SKM-1 treated with dmso at 0.1 percent for 144 hours (cell line): ENCODE measurements at regions not wholly inside any gene's neighbourhood (a gene's known extent, or its start where the extent isn't known, plus 50 kb on each side); places are given as distances from the start of the nearest gene placed in this dataset.

Source experiments
- DNase-seq: peaks from one replicate; lab custom pipeline; 2025; ENCODE audit not compliant: unreplicated experiment; lab: John Stamatoyannopoulos, UW

DNA sequence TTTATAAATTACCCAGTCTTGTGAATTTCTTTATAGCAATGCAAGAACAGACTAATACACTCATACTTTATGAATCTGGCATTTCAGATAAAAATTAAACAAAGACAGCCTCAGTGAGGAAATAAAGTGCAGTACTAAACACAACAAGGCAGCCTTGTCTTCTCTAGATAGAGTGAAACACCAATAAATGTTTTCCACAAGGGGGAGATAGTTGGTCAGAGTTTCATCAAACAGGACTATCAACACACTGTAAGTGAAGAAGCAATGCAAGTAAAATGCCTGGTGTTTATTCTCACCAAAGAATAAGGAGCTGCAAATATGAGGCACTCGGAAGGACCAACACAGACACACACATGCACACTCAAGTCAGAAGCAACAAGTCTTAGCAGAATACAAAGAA lies 62.8 kb downstream of the FAM9B start:
- peak; percentile 12 for DNase-seq

DNA sequence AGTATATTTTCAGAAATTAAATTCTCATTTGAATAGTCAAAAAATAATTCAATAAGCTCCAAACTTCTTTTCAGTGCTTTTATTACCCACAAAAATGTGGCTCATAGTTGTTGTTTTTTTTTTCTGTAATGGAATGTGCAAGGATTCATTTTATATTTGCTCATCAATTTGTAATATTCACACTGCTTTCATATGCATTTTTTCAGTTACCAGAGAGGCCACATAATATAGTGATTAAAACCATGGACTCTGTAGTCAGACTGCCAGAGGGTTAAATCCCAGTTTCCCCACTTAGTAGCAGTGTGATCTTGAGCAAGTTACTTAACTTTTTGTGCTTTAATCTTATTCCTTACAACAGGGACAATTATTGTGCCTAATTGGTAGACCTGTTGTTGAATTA lies 64.5 kb downstream of the FAM9B start:
- no peak for DNase-seq

DNA sequence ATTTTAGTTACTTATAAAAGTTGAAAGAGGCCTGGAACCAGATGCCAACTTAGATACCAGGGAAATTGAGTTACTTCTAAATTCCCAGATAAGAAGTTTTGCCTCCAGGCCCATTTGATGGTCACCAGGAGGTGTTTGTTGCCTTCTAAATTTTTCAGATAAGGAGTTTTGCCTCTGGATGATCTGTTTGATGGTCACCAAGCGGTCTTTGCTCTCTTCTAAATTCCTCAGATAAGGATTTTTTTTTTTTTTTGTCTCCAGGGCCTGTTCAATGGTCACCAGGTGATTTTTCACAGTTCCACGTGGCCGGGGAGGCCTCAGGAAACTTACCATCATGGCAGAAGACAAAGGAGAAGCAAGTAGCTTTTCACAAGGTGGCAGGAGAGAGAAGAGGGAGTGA lies 66.5 kb downstream of the FAM9B start:
- no peak for DNase-seq

DNA sequence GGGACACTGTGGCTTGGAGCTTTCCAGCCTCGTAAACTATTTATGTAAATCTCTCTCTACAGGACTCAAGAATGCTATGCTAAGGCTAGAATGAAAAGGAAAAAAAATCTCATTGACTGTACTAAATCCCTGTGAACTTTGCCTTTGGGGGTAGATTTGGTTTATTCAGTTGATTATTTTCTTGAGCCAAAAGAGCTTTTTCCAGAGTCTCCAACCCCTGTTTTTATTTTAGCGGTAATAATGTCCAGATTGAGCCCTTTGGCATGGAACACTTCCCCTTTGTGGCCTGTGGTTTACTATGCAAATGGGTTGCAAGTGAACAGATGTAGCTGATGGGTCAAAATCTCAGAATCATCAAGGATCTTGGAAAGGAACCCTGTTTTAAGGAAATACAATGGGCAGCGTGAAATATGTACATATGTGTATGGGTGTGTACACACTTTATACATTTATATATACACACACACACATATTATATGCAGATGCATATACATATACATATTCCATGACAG lies 72.9 kb downstream of the FAM9B start:
- DNase-seq = no peak

DNA sequence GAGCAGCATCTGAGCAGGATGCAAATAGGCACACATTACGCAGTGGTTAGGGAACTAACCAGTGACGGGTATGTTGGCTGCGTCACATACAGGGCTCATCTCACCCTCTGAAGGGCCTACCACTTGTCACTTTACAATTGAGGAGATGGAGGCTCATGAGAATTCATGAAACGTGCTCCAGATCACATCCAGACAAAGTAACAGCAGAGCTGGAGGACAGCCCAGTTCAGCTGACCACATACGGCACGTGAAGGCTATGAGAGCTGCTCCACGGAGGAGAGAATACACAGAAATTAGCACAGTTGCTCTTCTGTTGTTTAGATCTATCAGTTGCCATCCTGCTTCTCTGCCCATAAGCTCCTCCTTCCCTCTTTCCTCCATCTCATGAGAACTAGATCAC lies 78.4 kb downstream of the FAM9B start:
- no peak for DNase-seq

DNA sequence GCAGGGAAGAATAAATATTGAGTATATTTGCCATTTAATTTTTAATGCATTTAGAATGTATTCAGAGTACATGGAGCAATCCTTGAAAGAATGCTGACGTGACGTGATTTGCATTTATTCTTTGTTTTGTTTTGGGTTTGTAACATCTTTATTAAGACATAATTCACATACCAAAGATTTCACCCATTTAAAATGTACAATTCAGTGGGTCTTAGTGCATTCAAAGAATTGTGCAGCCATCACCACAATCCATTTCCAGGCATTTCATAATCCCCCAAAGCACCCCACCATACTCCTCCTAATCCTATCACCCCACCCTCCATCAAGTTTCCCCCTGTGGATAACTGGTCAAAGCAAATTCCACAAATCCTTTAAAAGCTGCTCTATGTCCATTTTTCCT lies 87.4 kb downstream of the FAM9B start:
- DNase-seq = no peak

DNA sequence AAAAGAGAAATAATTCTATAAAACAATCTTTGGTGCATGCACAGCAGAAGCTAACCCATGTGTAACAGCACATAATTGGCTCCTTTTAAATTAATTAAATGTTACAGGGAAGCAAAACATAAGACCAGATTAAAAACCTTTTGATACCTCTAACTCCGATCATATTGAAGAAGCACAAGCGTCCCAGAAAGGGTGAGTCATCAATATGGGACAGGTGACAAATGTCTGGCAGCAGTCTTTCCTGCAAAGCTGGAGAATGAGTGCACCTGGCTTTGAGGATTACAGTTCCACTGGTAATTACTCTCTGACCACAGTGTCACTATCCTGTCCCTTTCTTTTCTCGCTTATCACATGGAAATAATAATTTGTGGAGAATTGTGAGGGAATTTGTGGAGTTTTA lies 94.6 kb downstream of the FAM9B start:
- DNase-seq = no peak

DNA sequence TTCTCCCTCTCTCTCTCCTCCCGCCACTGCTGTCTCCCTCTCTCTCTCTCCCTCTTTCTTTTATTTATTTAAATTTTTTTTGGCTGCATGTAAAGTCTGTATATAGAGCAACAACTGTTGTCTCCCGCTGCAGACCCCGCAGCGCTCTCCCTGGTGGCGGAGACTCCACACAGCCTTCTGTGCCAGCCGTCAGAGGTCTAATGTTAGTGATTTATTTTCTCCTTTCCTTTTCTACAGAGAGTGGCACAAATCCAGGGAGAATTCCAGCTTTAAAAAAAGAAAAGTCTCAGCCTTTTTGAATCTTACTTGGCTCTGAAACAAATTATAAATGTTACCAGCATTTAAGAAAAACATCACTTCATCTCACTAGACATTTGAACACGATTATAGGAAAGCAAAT lies 106.2 kb downstream of the FAM9B start:
- no peak for DNase-seq

DNA sequence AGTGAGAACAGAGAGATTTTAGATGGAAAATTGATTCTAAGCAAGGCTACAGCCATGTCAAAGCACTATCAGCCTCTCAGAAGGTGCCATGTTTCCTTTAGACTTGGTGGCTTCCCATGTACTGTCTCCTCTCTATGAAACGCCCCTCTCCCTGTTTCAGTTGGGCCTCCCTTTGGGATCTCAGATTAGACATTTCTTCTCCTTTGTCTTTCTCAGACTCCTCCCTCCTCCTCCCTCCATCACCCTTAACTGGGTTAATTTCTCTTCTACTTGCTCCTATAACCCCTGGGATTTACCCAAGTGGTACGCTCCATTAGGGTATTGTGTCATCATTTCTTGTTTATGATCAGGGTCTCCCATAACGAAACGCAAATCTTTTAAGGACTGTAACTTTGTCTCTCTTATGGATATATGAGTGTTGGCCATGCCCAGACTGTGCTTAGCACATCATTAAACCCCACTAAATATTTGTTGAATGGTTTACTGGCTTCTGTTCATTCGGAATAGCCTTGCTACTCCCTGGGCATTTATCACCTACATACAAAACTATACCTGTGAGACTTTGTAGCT lies 106.8 kb downstream of the FAM9B start:
- DNase-seq = no peak

DNA sequence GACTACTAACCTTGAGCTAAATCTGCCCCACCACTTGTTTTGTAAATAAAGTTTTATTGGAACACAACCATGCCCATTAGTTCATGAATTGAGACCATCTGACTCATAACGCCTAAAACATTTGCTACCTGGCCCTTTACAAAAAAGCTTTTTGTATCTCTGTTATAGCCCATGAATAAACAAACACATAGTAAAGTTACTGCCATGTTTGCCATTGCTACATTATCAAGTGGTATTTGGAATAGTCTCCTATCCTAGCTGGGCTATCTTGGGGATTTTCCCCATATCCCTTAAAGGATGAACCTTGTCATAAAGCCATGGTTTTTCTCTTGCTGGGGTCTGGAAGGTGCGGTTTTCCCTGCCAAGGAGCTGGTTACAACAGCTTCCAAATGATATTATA lies 112.3 kb downstream of the FAM9B start:
- no peak for DNase-seq

DNA sequence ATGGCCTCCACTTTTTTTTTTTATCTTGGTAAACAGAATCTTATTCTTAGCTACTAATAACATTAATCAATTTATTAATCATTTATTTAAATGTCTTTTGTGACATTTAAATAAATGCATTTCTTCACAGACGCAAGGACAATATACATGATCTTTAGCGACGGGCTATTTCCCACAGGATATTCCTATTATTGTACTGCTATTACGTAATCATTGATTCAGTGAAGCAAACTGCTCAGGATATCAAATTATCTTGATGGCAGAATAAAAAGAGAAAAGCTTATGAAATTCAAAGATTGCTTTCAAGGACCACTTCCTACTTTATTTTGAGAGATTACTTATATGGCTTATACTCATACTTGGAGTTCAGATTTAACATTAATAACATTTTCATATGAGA lies 114.1 kb downstream of the FAM9B start:
- DNase-seq = no peak

DNA sequence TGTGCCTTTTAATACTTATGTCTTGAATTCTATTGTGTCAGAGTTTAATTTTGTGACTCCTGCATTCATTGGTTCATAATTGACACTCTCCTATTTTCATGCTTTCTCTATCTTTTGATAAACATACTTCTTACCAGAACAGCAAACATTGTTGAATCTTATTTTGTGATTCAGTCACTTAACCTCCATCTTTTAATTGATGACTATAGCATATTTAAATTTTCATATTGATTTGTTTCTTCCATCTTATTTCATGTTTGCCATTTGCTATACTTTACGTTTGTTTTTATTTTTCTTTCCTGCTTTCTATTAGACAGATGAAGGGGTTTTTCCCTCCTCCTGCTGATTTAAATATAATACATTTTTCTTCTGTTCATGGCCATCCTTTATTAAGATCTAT lies 115.5 kb upstream of the FAM9A start:
- no peak for DNase-seq

DNA sequence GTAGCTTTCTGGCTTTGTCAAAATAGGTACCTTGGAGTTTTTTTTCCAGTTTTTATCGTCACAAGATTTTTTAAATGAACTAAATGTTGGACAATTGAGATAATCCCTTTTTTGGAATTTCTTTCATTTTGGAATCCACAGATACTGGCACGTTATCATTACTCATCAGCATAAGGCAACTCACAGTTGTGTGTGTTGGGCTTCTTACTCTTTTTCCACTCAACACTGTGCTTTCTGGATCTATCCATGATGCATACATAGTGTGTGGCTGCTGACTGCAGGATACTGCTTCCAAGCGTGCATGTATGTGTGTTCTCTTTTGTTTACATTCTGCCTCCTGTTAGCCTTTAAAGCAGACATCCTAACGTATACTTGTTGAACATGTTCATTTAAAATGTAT lies 113.5 kb upstream of the FAM9A start:
- no peak for DNase-seq

DNA sequence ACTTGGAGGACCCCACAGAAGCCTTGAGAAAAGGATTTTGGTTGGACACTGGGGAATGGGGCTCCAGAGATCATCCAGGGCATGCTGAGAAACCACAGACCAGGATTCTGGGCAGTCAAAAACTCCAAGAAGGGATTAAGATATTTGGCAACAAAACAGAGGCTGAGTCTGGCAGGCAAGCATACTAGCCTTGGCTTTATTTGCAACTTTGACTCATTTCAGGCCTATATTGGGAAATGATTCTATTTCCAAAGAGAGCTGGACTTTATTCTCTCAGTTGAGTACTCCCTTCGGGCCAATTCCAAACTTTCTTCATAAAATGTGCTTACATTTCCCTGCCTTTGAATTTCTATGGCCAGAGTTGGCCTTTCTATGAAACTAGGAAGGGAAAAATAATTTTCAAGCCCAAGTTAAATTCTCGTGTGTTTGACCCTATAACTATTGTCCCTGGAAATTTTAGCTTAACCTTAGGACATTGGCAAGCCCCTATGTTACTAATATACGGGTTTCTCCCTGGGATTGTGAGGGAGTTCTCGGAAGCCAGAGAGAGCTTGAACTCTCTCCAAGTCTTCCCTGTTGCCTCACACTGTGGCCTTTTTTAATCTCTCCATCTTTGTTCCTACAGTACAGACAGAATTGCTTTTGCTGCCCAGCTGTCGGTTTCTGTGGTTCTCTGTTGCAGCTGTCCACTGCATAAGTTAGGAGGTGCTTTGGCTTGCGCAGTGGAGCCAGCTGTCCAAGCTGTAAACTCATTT lies 112.6 kb upstream of the FAM9A start:
- DNase-seq = no peak

DNA sequence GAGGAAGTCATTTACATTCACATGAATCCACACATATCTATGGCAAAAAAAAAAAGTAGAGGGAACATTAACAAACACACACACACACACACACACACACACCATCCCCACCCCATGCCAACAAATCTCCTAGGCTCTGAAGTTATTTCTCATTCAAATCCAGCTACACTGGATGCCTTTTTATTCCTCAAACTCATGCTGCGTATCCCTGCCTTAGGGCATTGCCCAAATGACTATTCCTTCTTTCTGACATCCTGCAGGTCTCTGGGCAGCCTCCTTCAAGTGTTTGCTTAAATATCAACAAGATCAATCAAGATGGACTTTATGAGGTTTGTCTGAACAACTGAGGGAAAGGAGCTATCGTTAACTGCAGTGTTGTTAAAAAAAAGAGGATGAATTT lies 106.5 kb upstream of the FAM9A start:
- DNase-seq = no peak

DNA sequence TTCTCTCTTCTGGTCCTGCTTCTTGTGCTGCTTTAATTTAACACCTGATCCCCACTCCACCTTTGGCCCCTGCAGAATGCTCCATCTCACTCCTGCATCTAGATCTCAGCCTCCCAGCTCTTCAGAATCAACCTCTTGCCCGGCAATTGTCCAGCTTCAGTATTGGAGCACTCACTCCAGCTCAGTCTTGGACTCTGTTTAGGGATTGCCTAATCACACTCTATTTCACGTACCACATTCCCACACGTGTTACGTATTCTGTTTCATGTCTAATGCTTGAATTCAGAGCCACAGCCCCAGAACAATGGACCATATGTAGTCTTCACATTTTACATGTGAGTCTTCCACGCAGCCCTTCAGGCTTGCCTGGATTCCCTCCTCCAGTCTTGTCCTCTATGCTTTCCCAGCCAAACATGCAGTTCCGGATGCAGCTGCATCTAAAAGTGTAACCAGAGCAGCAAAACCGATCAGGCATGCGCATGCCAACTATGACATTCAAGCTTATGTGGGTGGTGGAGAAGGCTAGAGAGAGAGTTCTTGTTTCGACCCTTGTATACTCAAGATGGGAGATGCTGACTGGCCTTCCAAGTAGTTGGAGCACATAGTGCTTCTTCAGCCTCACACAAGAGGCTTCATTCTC lies 105.2 kb upstream of the FAM9A start:
- no peak for DNase-seq

DNA sequence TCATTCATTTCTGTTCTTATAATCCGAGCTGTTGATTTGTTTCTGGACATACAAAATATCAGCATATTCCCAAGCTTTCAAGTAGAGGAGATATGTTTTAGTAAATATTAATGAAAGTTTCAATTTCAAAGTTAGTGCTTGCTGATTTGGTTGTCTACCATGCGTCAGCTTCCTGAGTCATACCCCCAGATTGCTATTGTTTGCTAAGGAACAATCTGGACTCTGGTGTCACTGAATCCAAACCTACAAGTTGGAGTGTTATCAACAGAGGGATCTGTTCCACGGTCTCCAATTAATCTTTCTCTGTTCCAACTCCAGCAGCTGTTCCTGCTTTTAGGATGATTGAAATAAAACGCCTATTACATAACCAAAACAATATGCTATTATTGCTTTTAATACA lies 96.1 kb upstream of the FAM9A start:
- DNase-seq = no peak

DNA sequence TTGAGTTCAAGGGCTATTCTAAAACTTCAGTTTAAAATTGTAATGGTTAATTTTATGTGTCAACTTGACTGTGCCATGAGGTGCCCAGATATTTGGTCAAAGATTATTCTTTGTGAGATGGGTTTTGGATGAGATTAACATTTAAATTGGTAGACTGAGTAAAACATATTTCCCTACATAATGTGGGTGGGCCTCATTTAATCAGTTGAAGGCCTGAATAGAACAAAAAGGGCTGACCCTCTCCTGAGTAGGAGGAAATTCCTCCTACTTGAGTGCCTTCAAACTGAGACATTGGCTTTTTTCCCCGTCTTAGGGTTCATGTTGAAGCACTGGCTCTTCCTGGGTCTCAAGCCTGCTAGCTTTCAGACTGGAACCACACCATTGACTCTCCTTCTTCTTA lies 89.6 kb upstream of the FAM9A start:
- DNase-seq = no peak

DNA sequence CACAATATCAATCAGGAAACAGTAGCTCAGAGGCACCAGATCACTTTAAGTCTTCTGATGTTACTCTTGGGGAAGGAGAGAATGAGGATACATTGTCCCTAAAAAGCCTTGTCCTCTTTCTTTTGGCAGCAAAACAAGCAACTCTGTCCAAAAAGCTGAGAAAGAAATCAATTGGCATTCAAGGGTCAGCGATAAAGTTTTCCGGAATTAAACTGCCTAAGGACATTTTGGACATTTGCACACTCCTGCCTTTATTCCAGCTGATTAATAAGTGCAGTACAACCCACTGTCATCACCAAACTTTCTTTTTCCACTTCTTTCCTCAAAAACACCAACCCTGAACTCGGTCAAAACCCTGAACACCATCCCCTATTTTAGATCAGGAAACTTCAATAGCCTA lies 85.8 kb upstream of the FAM9A start:
- no peak for DNase-seq

DNA sequence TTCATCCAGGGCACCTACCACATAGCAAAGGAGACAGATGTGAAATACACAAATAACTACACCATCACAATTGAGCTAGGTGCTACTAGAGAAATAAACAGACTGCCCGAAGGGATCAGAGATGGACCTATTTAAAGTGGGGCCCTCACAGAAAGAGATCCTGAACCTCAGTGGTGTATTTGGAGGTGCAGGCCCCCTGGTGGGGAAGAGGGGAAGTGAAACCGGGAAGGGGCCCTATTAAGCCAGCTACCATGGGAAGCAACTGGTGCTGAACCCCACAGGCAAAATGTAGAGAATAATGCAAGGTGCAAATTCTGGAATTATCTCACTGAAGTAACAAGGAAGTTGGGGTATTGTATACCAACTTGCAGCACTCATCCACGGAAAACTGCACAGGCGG lies 78.6 kb upstream of the FAM9A start:
- no peak for DNase-seq

DNA sequence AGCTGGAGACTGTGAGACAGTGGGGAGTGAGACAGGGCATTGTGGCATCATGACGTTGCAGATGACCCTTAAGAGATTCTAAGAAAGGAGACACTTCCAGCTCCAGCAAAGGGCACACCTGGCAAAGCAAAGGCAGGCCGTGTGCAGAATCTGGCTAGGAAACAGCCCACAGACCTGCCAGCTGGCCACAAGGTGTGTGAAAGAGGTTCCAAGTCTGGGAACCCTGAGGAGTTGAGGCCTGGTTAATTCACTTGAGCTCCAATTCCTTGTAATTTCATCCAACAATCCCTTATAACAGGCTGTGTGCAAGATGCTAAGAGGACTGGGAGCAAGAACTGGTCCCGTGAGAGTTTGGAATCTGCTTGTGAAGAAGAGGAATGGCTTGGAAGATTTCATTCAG lies 72.8 kb upstream of the FAM9A start:
- no peak for DNase-seq

DNA sequence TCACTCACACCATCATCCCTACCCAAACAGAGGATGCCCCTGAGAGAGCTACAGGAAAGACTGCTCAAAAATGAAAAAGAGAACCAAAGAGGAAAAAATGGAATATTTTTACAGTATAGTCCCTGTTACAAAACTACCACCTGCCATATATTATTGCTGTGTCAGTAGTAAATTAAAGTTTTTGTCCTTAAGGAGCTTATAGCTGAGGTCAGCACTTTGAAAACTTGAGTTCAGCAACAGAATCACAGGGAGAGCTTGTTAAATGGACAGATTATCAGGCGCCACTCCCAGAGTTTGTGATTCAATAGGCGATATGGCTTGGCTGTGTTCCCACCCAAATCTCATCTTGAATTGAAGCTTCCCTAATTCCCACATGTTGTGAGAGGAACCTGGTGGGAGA lies 71.9 kb upstream of the FAM9A start:
- no peak for DNase-seq

DNA sequence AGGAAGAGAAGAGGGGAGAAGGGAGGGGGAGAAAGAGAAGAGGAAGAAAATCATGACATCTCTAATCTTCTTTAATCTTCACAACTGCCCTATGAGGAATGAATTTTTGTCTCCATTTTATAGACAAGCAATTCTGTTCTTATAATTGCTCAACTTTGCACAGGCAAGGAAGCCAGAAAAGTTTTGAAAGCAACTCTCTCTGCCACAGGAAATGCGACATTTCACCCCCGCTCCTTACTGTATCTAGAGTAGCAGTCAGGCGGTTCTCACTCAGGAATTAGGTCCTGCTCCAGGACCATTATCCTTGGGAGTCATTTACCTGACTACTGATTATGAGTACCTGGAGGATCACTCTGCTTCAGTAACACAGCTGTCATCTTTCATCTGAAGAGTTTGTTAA lies 69.2 kb upstream of the FAM9A start:
- DNase-seq = no peak
